SU-DHL-6 (cell line): ENCODE measurements at regions not wholly inside any gene's neighbourhood (a gene's known extent, or its start where the extent isn't known, plus 50 kb on each side); places are given as distances from the start of the nearest gene placed in this dataset.

Experiments
- H2AFZ ChIP-seq: fragments of 200-600 bp; sonication (generic); 2 replicates; pipeline ENCODE4 v1.6.1; 2014; ENCODE audit warnings: low read depth, mild to moderate bottlenecking, moderate library complexity, mixed read lengths, antibody characterized with exemption, low read length; ENCODE audit not compliant: severe bottlenecking
- H3F3A ChIP-seq: fragments of 200-600 bp; shearing (Covaris generic); 2 replicates; pipeline ENCODE4 v1.6.0; 2016; ENCODE audit warnings: antibody characterized with exemption, mild to moderate bottlenecking; ENCODE audit not compliant: insufficient read depth
- H3K27ac ChIP-seq: fragments of 200-600 bp; sonication (generic); 2 replicates; pipeline ENCODE4 v1.5.1; 2016; ENCODE audit warnings: low read depth, mild to moderate bottlenecking, low read length, moderate library complexity, mixed read lengths
- H3K27me3 ChIP-seq: fragments of 200-600 bp; sonication (generic), shearing (Covaris generic); 2 replicates; pipeline ENCODE4 v1.6.0; 2014; ENCODE audit warnings: mild to moderate bottlenecking, low read length
- H3K36me3 ChIP-seq: fragments of 200-600 bp; sonication (generic); 2 replicates; pipeline ENCODE4 v1.6.1; 2014; ENCODE audit warnings: mild to moderate bottlenecking, low read length, mixed read lengths
- H3K4me2 ChIP-seq: fragments of 300-600, 200-600 bp; shearing (Covaris generic), sonication (generic); 2 replicates; pipeline ENCODE4 v1.6.0; 2014; ENCODE audit warnings: low read length, low read depth, mild to moderate bottlenecking; ENCODE audit not compliant: poor library complexity, severe bottlenecking
- H3K4me3 ChIP-seq: fragments of 200-600 bp; sonication (generic); 2 replicates; pipeline ENCODE4 v1.5.1; 2014; ENCODE audit warnings: antibody characterized with exemption, low read length, mild to moderate bottlenecking, mixed read lengths; ENCODE audit not compliant: insufficient read depth, poor library complexity, severe bottlenecking
- H3K79me2 ChIP-seq: fragments of 200-600 bp; sonication (generic); 2 replicates; pipeline ENCODE4 v1.6.1; 2014; ENCODE audit warnings: mild to moderate bottlenecking, low read length, moderate library complexity; ENCODE audit not compliant: insufficient read depth
- H3K9ac ChIP-seq: fragments of 200-600 bp; sonication (generic); 2 replicates; pipeline ENCODE4 v1.7.0; 2014; ENCODE audit warnings: mild to moderate bottlenecking, low read length
- H3K9me2 ChIP-seq: fragments of 200-600 bp; sonication (generic); replicated peaks from 2 replicates; pipeline ENCODE4 v1.6.1; 2014; ENCODE audit warnings: low read length; ENCODE audit not compliant: insufficient read depth
- H3K9me3 ChIP-seq: fragments of 200-600 bp; sonication (generic); 2 replicates; pipeline ENCODE4 v1.6.1; 2014; ENCODE audit warnings: low read length, mixed read lengths; ENCODE audit not compliant: insufficient read depth
- H4K20me1 ChIP-seq: fragments of 200-600 bp; sonication (generic); 2 replicates; pipeline ENCODE4 v1.6.1; 2014; ENCODE audit warnings: low read depth, mild to moderate bottlenecking, antibody characterized with exemption, low read length, moderate library complexity, mixed read lengths
- CTCF ChIP-seq: fragments of 200-600 bp; sonication (generic); IDR thresholded peaks from one replicate; pipeline ENCODE4 v1.5.1; 2017; ENCODE audit warnings: antibody characterized with exemption, mild to moderate bottlenecking, low read length, moderate library complexity; ENCODE audit not compliant: insufficient read depth, poor library complexity, severe bottlenecking
- EZH2phosphoT487 ChIP-seq: fragments of 200-600 bp; sonication (generic), shearing (Covaris generic); conservative IDR thresholded peaks from 2 replicates; pipeline ENCODE4 v1.6.1; 2018; ENCODE audit warnings: mild to moderate bottlenecking, antibody characterized with exemption, low read length, moderate library complexity, mixed read lengths

GRCh38 chr6:23368557-23368956 lies 757.5 kb upstream of the NRSN1 start:
- Histone ChIP-seq H3K27ac (no peak overlapping the region), H3K4me2 (no peak overlapping the region), H4K20me1 (no peaks in the 10 kb centered on the region), H3K9ac (no peak overlapping the region), H2AFZ (no peak overlapping the region), H3K79me2 (no peaks in the 10 kb centered on the region), H3K36me3 (no peaks in the 10 kb centered on the region), H3K9me2 (no peaks in the 10 kb centered on the region), H3K9me3 (no peaks in the 10 kb centered on the region), H3F3A (no peaks in the 10 kb centered on the region), H3K4me3 (no peak overlapping the region), H3K27me3 (no peaks in the 10 kb centered on the region)
- TF ChIP-seq CTCF (no peak), EZH2phosphoT487 (no peak)

GRCh38 chr6:23370051-23370450 lies 756.0 kb upstream of the NRSN1 start:
- H3K4me3 ChIP-seq: no peak overlapping the region
- H3K27me3 ChIP-seq: no peaks in the 10 kb centered on the region
- H3K9me2 ChIP-seq: no peaks in the 10 kb centered on the region
- TF ChIP-seq EZH2phosphoT487 (no peak), CTCF (no peak)
- H2AFZ ChIP-seq: no peak overlapping the region
- no peaks in the 10 kb centered on the region for H4K20me1 ChIP-seq
- no peak overlapping the region for H3K4me2 ChIP-seq
- no peaks in the 10 kb centered on the region for H3K79me2 ChIP-seq
- H3K27ac ChIP-seq: no peak overlapping the region
- no peak overlapping the region for H3K9ac ChIP-seq
- no peaks in the 10 kb centered on the region for H3K36me3 ChIP-seq
- H3K9me3 ChIP-seq: no peaks in the 10 kb centered on the region
- H3F3A ChIP-seq: no peaks in the 10 kb centered on the region

- H2AFZ ChIP-seq: no peak overlapping the region
- H4K20me1 ChIP-seq: no peaks in the 10 kb centered on the region
- H3K9ac ChIP-seq: no peak overlapping the region
- H3K27ac ChIP-seq: no peak overlapping the region
- H3F3A ChIP-seq: no peaks in the 10 kb centered on the region
- H3K4me2 ChIP-seq: no peak overlapping the region
- H3K27me3 ChIP-seq: no peaks in the 10 kb centered on the region
- no peaks in the 10 kb centered on the region for H3K36me3 ChIP-seq
- no peaks in the 10 kb centered on the region for H3K9me3 ChIP-seq
- no peak for TF ChIP-seq CTCF
- TF ChIP-seq EZH2phosphoT487: no peak
- H3K79me2 ChIP-seq: no peaks in the 10 kb centered on the region
- H3K4me3 ChIP-seq: no peak overlapping the region
- no peaks in the 10 kb centered on the region for H3K9me2 ChIP-seq
Observed at GRCh38 chr6:23371132-23371915, 754.7 kb upstream of the NRSN1 start.
